Keratinocyte (primary cell): ENCODE measurements at regions not wholly inside any gene's neighbourhood (a gene's known extent, or its start where the extent isn't known, plus 50 kb on each side); places are given as distances from the start of the nearest gene placed in this dataset.

ENCODE experiments used
- DNase-seq: peaks from one replicate; pipeline ENCODE4 v3.0.0-alpha.2; 2011; ENCODE audit warnings: low read depth, missing footprints, low spot score
- FAIRE-seq: peaks from 2 replicates; lab custom pipeline; 2011; peaks lifted over from hg19 to GRCh38; lab: Jason Lieb, UNC
- H2AFZ ChIP-seq: 2 replicates; pipeline ENCODE4 v1.6.0; 2012; ENCODE audit warnings: low read length, control low read depth, inconsistent platforms; ENCODE audit not compliant: control insufficient read depth
- H3K27ac ChIP-seq: 2 replicates; pipeline ENCODE4 v1.5.1; 2011; ENCODE audit warnings: low read length; ENCODE audit not compliant: control insufficient read depth, insufficient read depth
- H3K27me3 ChIP-seq: 3 replicates; pipeline ENCODE4 v1.6.0; 2011; ENCODE audit warnings: low read length; ENCODE audit not compliant: control insufficient read depth, insufficient read depth; ENCODE audit errors: extremely low read depth
- H3K36me3 ChIP-seq, 2 experiments: 2 replicates in 1 of 2; 3 replicates in 1 of 2; pipeline ENCODE4 v1.5.1; 2011; ENCODE audit warnings: low read length in 2 of 2, mild to moderate bottlenecking in 1 of 2; ENCODE audit not compliant: control insufficient read depth in 2 of 2, insufficient read depth in 2 of 2; ENCODE audit errors: extremely low read depth in 1 of 2
- H3K4me1 ChIP-seq: 3 replicates; pipeline ENCODE4 v1.5.1; 2011; ENCODE audit warnings: low read length; ENCODE audit not compliant: control insufficient read depth, insufficient read depth; ENCODE audit errors: extremely low read depth
- H3K4me2 ChIP-seq: 3 replicates; pipeline ENCODE4 v1.6.0; 2011; ENCODE audit warnings: low read depth, low read length; ENCODE audit not compliant: control insufficient read depth, insufficient read depth; ENCODE audit errors: extremely low read depth
- H3K4me3 ChIP-seq, 3 experiments: fragments of 200-600 bp in 1 of 3; sonication (generic) in 1 of 3; 2 replicates in 2 of 3; 3 replicates in 1 of 3; pipeline ENCODE4 v1.5.1; 2011 to 2016; ENCODE audit warnings: low read length in 3 of 3, mild to moderate bottlenecking in 3 of 3, control low read depth in 2 of 3, inconsistent platforms in 1 of 3, low read depth in 1 of 3, mixed read lengths in 1 of 3, mixed run types in 1 of 3, moderate library complexity in 1 of 3; ENCODE audit not compliant: control insufficient read depth in 2 of 3, insufficient read depth in 2 of 3; ENCODE audit errors: extremely low read depth in 1 of 3
- H3K79me2 ChIP-seq: 2 replicates; pipeline ENCODE4 v1.6.0; 2012; ENCODE audit warnings: low read length; ENCODE audit not compliant: control insufficient read depth, insufficient read depth
- H3K9ac ChIP-seq: 3 replicates; pipeline ENCODE4 v1.6.0; 2011; ENCODE audit warnings: low read length; ENCODE audit not compliant: control insufficient read depth, insufficient read depth; ENCODE audit errors: extremely low read depth
- H3K9me1 ChIP-seq: 3 replicates; pipeline ENCODE4 v1.6.0; 2011; ENCODE audit warnings: low read length; ENCODE audit not compliant: control insufficient read depth, insufficient read depth; ENCODE audit errors: extremely low read depth
- H3K9me3 ChIP-seq: 2 replicates; pipeline ENCODE4 v1.5.1; 2012; ENCODE audit warnings: low read depth, low read length; ENCODE audit not compliant: control insufficient read depth
- H4K20me1 ChIP-seq: 3 replicates; pipeline ENCODE4 v1.6.0; 2011; ENCODE audit warnings: low read length; ENCODE audit not compliant: control insufficient read depth, insufficient read depth; ENCODE audit errors: extremely low read depth
- EZH2 ChIP-seq: IDR thresholded peaks from one replicate; pipeline ENCODE4 v1.6.1; 2012; ENCODE audit warnings: inconsistent platforms, mild to moderate bottlenecking, low read length, moderate library complexity
- dilution Hi-C: fragments of 300-500 bp; cut with MboI; formaldehyde crosslinking; loops from one replicate; pipeline ENCODE4 v1.7.0; 2020; ENCODE audit warnings: low sequenced_read_pairs; ENCODE audit not compliant: extremely low pct_ligation_motif_present
- TF ChIP-seq, protein P1 (sequence below), 3 experiments: IDR thresholded peaks in 1 of 3; conservative IDR thresholded peaks in 1 of 3; optimal IDR thresholded peaks in 1 of 3; 2 replicates in 2 of 3; 3 replicates in 1 of 3; pipeline versions ENCODE3 to v1.5.1; 2011; ENCODE audit warnings: low read length in 3 of 3, mild to moderate bottlenecking in 3 of 3, moderate library complexity in 2 of 3, control low read depth in 1 of 3, inconsistent platforms in 1 of 3; ENCODE audit not compliant: insufficient read depth in 2 of 3; ENCODE audit errors: extremely low read depth in 1 of 3

DNA sequence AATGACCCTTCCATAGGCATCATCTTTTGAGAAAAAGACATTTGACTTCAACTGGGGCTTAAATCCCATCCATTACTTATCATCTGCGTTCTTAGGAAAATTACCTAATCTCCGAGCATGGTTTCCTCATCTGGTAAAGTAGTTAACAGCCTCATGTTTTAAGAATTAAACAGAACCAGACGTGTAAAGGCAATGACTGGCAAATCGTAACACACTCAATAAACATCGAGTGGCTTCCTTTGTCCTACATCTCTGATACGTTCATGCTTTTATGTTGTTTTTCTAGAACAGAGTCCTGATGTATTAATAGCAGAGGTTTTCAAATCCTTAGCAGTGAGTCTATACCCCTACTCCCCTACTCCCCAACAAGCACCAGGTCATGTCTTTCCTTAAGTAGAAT, 189.7 kb upstream of the RGS6 start:
- peaks cover 0 to 13% of the 10 kb centered on the region in 2 experiments for H3K36me3 ChIP-seq
- H3K4me3 ChIP-seq, result no peak overlapping the region
- TF ChIP-seq, protein P1, sequence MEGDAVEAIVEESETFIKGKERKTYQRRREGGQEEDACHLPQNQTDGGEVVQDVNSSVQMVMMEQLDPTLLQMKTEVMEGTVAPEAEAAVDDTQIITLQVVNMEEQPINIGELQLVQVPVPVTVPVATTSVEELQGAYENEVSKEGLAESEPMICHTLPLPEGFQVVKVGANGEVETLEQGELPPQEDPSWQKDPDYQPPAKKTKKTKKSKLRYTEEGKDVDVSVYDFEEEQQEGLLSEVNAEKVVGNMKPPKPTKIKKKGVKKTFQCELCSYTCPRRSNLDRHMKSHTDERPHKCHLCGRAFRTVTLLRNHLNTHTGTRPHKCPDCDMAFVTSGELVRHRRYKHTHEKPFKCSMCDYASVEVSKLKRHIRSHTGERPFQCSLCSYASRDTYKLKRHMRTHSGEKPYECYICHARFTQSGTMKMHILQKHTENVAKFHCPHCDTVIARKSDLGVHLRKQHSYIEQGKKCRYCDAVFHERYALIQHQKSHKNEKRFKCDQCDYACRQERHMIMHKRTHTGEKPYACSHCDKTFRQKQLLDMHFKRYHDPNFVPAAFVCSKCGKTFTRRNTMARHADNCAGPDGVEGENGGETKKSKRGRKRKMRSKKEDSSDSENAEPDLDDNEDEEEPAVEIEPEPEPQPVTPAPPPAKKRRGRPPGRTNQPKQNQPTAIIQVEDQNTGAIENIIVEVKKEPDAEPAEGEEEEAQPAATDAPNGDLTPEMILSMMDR (optimal IDR thresholded peaks at IDR 0.05 in 1 of 3, IDR thresholded peaks at IDR 0.05 in 1 of 3, conservative IDR thresholded peaks at IDR 0.05 in 1 of 3; ENCODE audit: extremely low read depth in 1 of 3, insufficient read depth in 2 of 3, low read length in 3 of 3), result no peak
- no peak for TF ChIP-seq EZH2
- H3K9me3 ChIP-seq, result no peaks in the 10 kb centered on the region
- FAIRE-seq (no peak), DNase-seq (no peak)
- H2AFZ ChIP-seq, result no peak overlapping the region
- peaks cover 12% of the 10 kb centered on the region for H3K4me1 ChIP-seq
- no peaks in the 10 kb centered on the region for H3K79me2 ChIP-seq
- no peak overlapping the region for H3K9ac ChIP-seq
- H3K9me1 ChIP-seq, result peaks cover 3% of the 10 kb centered on the region
- no peaks in the 10 kb centered on the region for H3K27me3 ChIP-seq
- H3K4me2 ChIP-seq, result no peak overlapping the region
- H4K20me1 ChIP-seq, result no peaks in the 10 kb centered on the region
- H3K27ac ChIP-seq, result no peak overlapping the region
- dilution Hi-C loops, result no loop called here

DNA sequence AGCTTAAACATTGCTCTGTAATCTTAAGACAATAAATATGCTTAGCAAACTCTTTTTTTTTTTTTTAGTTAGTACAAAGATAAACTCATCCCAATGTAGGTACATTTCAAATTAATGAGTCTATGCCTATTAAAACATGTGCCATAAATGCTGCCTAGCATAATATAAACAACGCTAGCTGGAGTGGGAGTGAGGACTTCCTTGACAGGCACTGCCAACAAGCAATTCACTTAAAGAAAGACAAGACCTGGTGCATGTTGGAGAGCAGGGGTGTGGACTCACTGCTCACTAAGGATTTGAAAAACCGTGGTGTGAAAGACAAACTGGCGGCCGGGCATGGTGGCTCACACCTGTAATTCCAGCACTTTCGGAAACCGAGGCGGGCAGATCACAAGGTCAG, 187.2 kb upstream of the RGS6 start:
- no peak overlapping the region for H2AFZ ChIP-seq
- no peaks in the 10 kb centered on the region for H3K79me2 ChIP-seq
- dilution Hi-C loops, result no loop called here
- FAIRE-seq, result no peak
- no peaks in the 10 kb centered on the region for H3K27me3 ChIP-seq
- no peaks in the 10 kb centered on the region for H3K4me1 ChIP-seq
- H3K27ac ChIP-seq, result no peak overlapping the region
- H3K9ac ChIP-seq, result no peak overlapping the region
- DNase-seq, result no peak
- no peaks in the 10 kb centered on the region for H4K20me1 ChIP-seq
- peaks cover 4% of the 10 kb centered on the region for H3K9me3 ChIP-seq
- no peaks in the 10 kb centered on the region for H3K9me1 ChIP-seq
- H3K4me3 ChIP-seq, result no peak overlapping the region
- H3K36me3 ChIP-seq, result no peaks in the 10 kb centered on the region
- no peak overlapping the region for H3K4me2 ChIP-seq
- TF ChIP-seq, protein P1 (optimal IDR thresholded peaks at IDR 0.05 in 1 of 3, IDR thresholded peaks at IDR 0.05 in 1 of 3, conservative IDR thresholded peaks at IDR 0.05 in 1 of 3; ENCODE audit: extremely low read depth in 1 of 3, insufficient read depth in 2 of 3, low read length in 3 of 3), result no peak
- no peak for TF ChIP-seq EZH2
